ENCODE measurements at regions not wholly inside any gene's neighbourhood (a gene's known extent, or its start where the extent isn't known, plus 50 kb on each side); places are given as distances from the start of the nearest gene placed in this dataset.

DNA sequence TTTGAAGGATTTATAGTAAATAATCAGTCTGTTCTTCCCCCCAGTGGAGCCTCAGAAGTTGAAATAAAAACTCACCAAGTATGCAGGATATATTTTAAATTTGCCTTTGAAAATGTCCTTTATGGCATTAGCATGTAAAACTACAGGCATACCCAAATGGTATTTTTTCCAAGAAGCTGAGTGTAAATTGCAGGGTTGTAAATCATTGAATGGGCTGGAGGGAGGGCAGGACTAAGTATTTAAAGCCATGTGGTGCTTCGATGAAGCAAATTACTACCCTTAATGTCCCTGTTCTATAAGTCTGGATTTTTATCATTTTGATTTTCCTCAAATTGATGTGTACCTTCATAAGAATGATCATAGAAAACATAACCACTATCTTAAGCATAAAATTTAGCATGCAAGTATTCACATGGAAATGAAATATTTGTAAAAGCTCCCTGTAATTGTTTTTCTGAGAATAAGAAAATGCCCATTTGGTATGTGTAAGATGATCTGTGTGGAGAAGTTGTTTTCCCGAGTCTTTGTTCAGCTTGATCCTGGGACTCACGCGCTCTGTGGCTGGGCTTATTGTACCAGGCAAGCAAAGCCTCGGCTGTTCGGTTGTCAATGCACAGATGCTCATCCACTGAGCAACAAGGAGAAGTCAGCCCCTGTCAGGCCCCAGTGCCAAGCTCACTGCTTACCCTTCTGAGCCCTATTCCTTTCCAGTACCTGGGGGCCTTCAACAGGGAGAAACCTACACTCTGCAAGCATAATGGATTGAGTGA is 66.7 kb downstream of the CD164 start:
- Histone ChIP-seq H3K4me1 (ENCODE audit: control insufficient read depth in 1 of 2, insufficient read depth in 2 of 2, low read length in 2 of 2) (peaks cover 28 to 40% of the 10 kb centered on the region in 2 donors), H3K36me3 (ENCODE audit: control insufficient read depth in 1 of 2, insufficient read depth in 2 of 2, low read length in 2 of 2) (no peaks in the 10 kb centered on the region), H3K9ac (ENCODE audit: low read depth in 1 of 2, low read length in 2 of 2) (peak overlapping the region in 1 of 2 donors; percentile 16), H3K27me3 (ENCODE audit: control insufficient read depth in 1 of 2, insufficient read depth in 2 of 2, low read length in 2 of 2) (no peaks in the 10 kb centered on the region), H3K9me3 (ENCODE audit: control insufficient read depth in 1 of 2, low read length in 2 of 2) (no peaks in the 10 kb centered on the region), H3K27ac (ENCODE audit: low read depth, low read length) (no peak overlapping the region), H3K4me3 (ENCODE audit: low read depth in 1 of 2, low read length in 2 of 2) (no peak overlapping the region)

DNA sequence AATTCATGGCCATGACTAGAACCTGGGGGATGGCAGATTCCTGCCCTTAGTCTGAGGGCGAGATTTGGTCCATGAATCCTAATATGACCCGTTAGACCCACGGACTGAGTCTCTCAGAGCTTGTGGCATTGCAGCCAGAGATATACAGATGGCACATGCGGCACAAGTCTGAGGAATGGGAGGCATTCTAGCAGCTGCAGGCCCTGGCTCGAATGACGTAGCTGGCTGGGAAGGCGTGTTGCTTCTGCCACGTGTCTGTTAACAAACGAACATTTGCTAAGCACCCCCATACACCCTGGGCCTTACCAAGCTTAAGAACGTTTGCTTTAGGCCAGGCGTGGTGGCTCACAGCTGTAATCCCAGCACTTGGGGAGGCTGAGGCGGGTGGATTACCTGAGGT is 68.0 kb downstream of the CD164 start:
- Histone ChIP-seq H3K9me3 (ENCODE audit: control insufficient read depth in 1 of 2, low read length in 2 of 2) (no peaks in the 10 kb centered on the region), H3K4me3 (ENCODE audit: low read depth in 1 of 2, low read length in 2 of 2) (no peak overlapping the region), H3K36me3 (ENCODE audit: control insufficient read depth in 1 of 2, insufficient read depth in 2 of 2, low read length in 2 of 2) (no peaks in the 10 kb centered on the region), H3K27me3 (ENCODE audit: control insufficient read depth in 1 of 2, insufficient read depth in 2 of 2, low read length in 2 of 2) (no peaks in the 10 kb centered on the region), H3K27ac (ENCODE audit: low read depth, low read length) (no peak overlapping the region), H3K9ac (ENCODE audit: low read depth in 1 of 2, low read length in 2 of 2) (no peak overlapping the region), H3K4me1 (ENCODE audit: control insufficient read depth in 1 of 2, insufficient read depth in 2 of 2, low read length in 2 of 2) (peaks cover 21 to 33% of the 10 kb centered on the region in 2 donors)

DNA sequence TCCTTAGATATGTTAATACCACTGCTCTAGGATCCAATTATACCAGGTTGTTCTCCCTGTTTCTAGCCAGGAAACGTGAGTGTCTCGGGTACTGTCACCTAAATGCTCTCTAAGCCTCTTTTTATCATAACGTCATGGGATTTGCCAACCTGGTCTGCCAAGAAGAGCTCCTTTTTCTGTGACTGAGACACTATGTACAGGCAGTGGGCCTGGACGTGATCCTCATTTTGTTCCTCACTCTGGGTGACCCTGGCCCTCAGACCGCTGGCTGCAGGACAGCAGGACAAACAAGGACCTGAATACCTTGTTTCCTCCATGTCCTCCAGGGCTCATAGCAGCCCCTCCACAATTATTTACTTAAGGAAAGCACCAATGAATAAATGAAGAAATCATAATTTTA is 69.1 kb downstream of the CD164 start:
- no peak overlapping the region for H3K9ac ChIP-seq (ENCODE audit: low read depth in 1 of 2, low read length in 2 of 2)

DNA sequence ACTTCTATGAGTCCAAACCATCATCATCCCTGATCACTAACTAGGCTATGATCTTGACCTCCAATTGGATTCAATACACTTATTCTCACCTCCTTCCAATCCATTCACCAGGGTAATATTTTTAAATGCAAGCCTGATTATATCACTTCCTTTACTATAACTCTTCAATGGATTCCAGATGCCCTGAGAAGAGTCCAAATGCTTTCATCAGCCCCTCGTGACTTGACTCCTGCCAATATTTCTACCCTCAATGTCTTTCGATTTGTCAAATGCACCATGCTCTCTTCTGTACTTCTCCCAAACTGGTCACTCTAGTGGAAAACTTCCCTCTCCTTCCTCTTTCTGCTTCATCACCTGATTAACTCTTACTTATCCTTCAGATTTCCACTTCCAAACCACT is 70.8 kb downstream of the CD164 start:
- Histone ChIP-seq H3K27ac (ENCODE audit: low read depth, low read length) (no peak overlapping the region), H3K27me3 (ENCODE audit: control insufficient read depth in 1 of 2, insufficient read depth in 2 of 2, low read length in 2 of 2) (no peaks in the 10 kb centered on the region), H3K36me3 (ENCODE audit: control insufficient read depth in 1 of 2, insufficient read depth in 2 of 2, low read length in 2 of 2) (no peaks in the 10 kb centered on the region), H3K9me3 (ENCODE audit: control insufficient read depth in 1 of 2, low read length in 2 of 2) (no peaks in the 10 kb centered on the region), H3K4me1 (ENCODE audit: control insufficient read depth in 1 of 2, insufficient read depth in 2 of 2, low read length in 2 of 2) (peaks cover 13 to 23% of the 10 kb centered on the region in 2 donors), H3K9ac (ENCODE audit: low read depth in 1 of 2, low read length in 2 of 2) (no peak overlapping the region), H3K4me3 (ENCODE audit: low read depth in 1 of 2, low read length in 2 of 2) (no peak overlapping the region)

More for the DNA sequence above, 69.1 kb downstream of the CD164 start:
- peaks cover 12 to 24% of the 10 kb centered on the region in 2 donors for H3K4me1 ChIP-seq (ENCODE audit: control insufficient read depth in 1 of 2, insufficient read depth in 2 of 2, low read length in 2 of 2)
- H3K4me3 ChIP-seq (ENCODE audit: low read depth in 1 of 2, low read length in 2 of 2): no peak overlapping the region
- H3K27me3 ChIP-seq (ENCODE audit: control insufficient read depth in 1 of 2, insufficient read depth in 2 of 2, low read length in 2 of 2): no peaks in the 10 kb centered on the region
- no peaks in the 10 kb centered on the region for H3K36me3 ChIP-seq (ENCODE audit: control insufficient read depth in 1 of 2, insufficient read depth in 2 of 2, low read length in 2 of 2)
- H3K27ac ChIP-seq (ENCODE audit: low read depth, low read length): no peak overlapping the region
- H3K9me3 ChIP-seq (ENCODE audit: control insufficient read depth in 1 of 2, low read length in 2 of 2): no peaks in the 10 kb centered on the region

DNA sequence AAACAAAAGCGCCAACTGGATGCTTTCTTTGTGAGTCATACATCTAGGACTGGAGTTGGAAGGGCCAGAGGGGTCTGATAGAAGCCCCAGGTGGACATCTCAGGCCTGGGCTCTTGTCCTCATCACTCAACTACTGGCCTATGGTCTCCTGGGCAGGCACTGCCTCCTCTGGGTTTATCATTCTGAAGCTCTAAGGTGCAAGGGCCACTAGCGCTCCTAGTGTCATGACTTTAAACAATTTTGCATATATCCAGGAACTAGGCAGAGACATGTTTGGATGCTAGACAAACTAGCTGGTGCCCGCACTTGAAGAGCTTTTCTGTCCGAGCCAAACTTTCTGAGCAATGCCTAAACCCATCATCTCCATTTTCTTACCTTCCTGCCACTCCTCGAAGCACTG is 72.3 kb downstream of the CD164 start:
- Histone ChIP-seq H3K9ac (ENCODE audit: low read depth in 1 of 2, low read length in 2 of 2) (no peak overlapping the region), H3K9me3 (ENCODE audit: control insufficient read depth in 1 of 2, low read length in 2 of 2) (no peaks in the 10 kb centered on the region), H3K4me3 (ENCODE audit: low read depth in 1 of 2, low read length in 2 of 2) (no peak overlapping the region)

DNA sequence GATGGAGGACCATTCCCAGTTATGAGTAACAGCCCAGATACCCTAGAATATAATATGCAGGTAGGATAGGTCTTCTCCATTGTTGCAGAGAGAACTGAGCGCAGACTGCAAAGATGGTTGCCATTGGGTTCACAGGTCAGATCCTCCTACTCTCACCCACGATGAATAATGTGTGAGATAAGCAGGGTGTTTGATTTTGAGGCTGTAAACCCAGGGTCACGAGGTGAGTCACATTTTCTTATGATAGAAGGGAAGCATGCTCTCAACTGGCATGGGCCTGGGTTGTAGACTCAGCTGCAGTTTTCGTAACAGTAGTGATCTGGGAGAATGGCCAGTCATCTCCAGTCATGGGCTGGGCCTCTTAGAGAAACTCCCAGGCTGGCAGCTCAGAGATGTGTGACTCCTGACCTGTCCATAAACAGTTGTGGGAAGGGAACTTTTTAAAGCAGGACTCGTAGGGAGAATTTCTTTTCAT is 74.2 kb downstream of the CD164 start:
- Histone ChIP-seq H3K36me3 (ENCODE audit: control insufficient read depth in 1 of 2, insufficient read depth in 2 of 2, low read length in 2 of 2) (no peaks in the 10 kb centered on the region), H3K4me1 (ENCODE audit: control insufficient read depth in 1 of 2, insufficient read depth in 2 of 2, low read length in 2 of 2) (peaks cover 36 to 39% of the 10 kb centered on the region in 2 donors), H3K9me3 (ENCODE audit: control insufficient read depth in 1 of 2, low read length in 2 of 2) (no peaks in the 10 kb centered on the region), H3K4me3 (ENCODE audit: low read depth in 1 of 2, low read length in 2 of 2) (no peak overlapping the region), H3K27me3 (ENCODE audit: control insufficient read depth in 1 of 2, insufficient read depth in 2 of 2, low read length in 2 of 2) (no peaks in the 10 kb centered on the region), H3K27ac (ENCODE audit: low read depth, low read length) (no peak overlapping the region), H3K9ac (ENCODE audit: low read depth in 1 of 2, low read length in 2 of 2) (no peak overlapping the region)

More for the DNA sequence above, 72.3 kb downstream of the CD164 start:
- H3K27ac ChIP-seq (ENCODE audit: low read depth, low read length): no peak overlapping the region
- H3K36me3 ChIP-seq (ENCODE audit: control insufficient read depth in 1 of 2, insufficient read depth in 2 of 2, low read length in 2 of 2): no peaks in the 10 kb centered on the region
- H3K4me1 ChIP-seq (ENCODE audit: control insufficient read depth in 1 of 2, insufficient read depth in 2 of 2, low read length in 2 of 2): peaks cover 20 to 27% of the 10 kb centered on the region in 2 donors
- no peaks in the 10 kb centered on the region for H3K27me3 ChIP-seq (ENCODE audit: control insufficient read depth in 1 of 2, insufficient read depth in 2 of 2, low read length in 2 of 2)

DNA sequence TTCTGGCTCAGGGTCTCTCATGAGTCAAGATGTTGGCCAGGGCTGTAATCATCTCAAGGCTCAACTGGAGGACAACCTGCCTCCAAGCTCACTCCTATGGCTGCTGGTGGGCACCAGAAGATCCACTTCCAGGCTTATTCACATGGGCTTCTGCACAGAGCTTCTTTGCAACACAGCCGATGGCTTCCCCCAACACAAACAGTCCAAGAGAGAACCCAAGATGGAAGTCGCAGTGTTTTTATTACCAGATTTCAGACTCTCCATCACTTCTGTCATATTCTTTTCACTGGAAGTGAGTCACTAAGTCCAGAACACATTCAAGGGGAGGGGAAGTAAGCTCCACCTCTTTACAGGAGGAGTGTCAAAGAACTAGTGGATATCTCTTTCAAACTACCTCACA is 75.5 kb downstream of the CD164 start:
- no peak overlapping the region for H3K4me3 ChIP-seq (ENCODE audit: low read depth in 1 of 2, low read length in 2 of 2)
- H3K36me3 ChIP-seq (ENCODE audit: control insufficient read depth in 1 of 2, insufficient read depth in 2 of 2, low read length in 2 of 2): no peaks in the 10 kb centered on the region
- H3K9me3 ChIP-seq (ENCODE audit: control insufficient read depth in 1 of 2, low read length in 2 of 2): no peaks in the 10 kb centered on the region
- peaks cover 36 to 39% of the 10 kb centered on the region in 2 donors for H3K4me1 ChIP-seq (ENCODE audit: control insufficient read depth in 1 of 2, insufficient read depth in 2 of 2, low read length in 2 of 2)
- H3K27me3 ChIP-seq (ENCODE audit: control insufficient read depth in 1 of 2, insufficient read depth in 2 of 2, low read length in 2 of 2): no peaks in the 10 kb centered on the region
- H3K27ac ChIP-seq (ENCODE audit: low read depth, low read length): no peak overlapping the region
- no peak overlapping the region for H3K9ac ChIP-seq (ENCODE audit: low read depth in 1 of 2, low read length in 2 of 2)

DNA sequence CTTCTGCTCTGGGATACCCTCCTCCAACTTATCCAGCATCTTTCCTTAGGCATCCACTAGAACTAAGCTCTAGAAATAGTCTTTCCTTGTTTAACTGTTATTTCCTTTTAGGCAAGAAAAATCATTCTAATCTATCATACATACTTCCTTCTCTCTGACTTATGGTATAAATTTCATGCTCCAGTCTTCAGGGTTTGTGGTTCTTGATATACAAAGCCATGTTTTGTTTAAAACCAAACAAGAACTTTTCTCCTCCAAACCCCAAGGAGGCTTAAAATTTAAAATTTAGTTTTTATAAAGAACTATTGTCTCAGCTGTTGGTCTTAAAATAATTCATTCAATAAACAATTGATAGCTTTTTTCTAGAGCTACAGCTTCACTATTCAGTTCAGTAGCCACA is 77.2 kb downstream of the CD164 start:
- H3K9me3 ChIP-seq (ENCODE audit: control insufficient read depth in 1 of 2, low read length in 2 of 2): no peaks in the 10 kb centered on the region
- H3K4me3 ChIP-seq (ENCODE audit: low read depth in 1 of 2, low read length in 2 of 2): no peak overlapping the region
- H3K4me1 ChIP-seq (ENCODE audit: control insufficient read depth in 1 of 2, insufficient read depth in 2 of 2, low read length in 2 of 2): peaks cover 38 to 42% of the 10 kb centered on the region in 2 donors
- no peak overlapping the region for H3K9ac ChIP-seq (ENCODE audit: low read depth in 1 of 2, low read length in 2 of 2)
- H3K27ac ChIP-seq (ENCODE audit: low read depth, low read length): no peak overlapping the region
- H3K36me3 ChIP-seq (ENCODE audit: control insufficient read depth in 1 of 2, insufficient read depth in 2 of 2, low read length in 2 of 2): no peaks in the 10 kb centered on the region
- no peaks in the 10 kb centered on the region for H3K27me3 ChIP-seq (ENCODE audit: control insufficient read depth in 1 of 2, insufficient read depth in 2 of 2, low read length in 2 of 2)

DNA sequence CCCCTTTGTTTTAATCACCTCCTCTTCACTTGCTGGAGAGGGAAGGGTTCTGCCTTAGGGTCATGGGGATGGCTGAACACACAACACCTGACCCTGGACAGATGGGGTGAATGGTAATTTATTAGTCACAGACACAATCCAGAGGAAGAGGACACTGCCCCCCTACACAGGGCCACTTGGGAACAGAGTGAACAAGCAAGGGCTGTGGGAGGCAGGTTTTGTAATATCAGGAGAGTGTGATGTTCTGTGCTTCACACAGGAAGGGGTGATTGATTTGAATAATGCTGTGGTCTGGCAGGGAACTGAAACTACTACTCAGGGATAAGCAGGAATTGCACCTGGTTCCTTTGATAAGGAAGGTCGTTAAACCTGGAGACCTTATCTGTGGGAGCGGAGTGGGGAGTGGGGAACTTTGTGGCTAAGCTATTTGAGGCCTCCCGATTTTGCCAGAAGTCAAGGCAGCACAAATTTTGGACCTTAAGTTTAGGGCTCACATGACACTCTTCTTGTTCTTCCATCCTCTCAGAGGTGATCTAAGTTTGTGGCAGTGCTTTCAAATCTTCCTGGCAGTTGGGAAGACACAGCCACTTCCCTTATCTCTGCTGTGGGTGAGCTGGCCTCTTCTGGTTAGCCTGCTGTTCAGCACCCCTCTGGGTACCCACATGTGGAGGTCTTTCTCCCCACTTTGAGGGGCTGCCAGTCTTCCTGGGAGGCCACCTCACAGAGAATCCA is 77.8 kb downstream of the CD164 start:
- H3K36me3 ChIP-seq (ENCODE audit: control insufficient read depth in 1 of 2, insufficient read depth in 2 of 2, low read length in 2 of 2): no peaks in the 10 kb centered on the region

DNA sequence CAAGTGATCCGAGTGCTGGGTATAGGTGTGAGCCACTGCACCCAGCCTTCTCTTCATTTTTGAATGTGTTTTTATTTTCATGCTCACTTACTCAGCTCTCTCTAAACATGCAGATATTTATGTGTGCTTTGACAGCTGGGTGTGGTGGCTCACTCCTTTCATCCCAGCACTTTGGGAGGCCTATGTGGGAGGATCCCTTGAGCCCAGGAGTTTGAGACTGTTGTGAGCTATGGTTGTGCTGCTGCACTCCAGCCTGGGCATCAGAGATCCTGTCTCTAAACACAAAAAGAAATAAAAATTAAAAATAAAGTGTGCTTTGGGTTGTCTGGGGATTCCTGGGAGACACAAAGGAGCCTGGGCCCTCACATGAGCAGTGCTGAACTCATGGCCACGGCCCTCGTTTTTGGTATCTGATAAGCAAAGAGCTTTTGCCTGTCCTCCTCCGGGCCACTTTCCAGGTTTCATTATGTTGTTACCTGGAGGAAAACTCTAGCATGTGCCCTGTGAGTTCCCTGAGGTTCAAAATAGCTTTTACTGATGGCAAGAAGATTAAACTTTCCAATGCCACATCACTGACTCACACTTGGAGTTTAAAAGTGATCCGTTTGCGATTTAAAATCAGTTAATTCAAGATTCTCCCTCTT is 78.5 kb downstream of the CD164 start:
- Histone ChIP-seq H3K36me3 (ENCODE audit: control insufficient read depth in 1 of 2, insufficient read depth in 2 of 2, low read length in 2 of 2) (no peaks in the 10 kb centered on the region), H3K27ac (ENCODE audit: low read depth, low read length) (no peak overlapping the region), H3K4me3 (ENCODE audit: low read depth in 1 of 2, low read length in 2 of 2) (no peak overlapping the region), H3K27me3 (ENCODE audit: control insufficient read depth in 1 of 2, insufficient read depth in 2 of 2, low read length in 2 of 2) (no peaks in the 10 kb centered on the region), H3K9me3 (ENCODE audit: control insufficient read depth in 1 of 2, low read length in 2 of 2) (no peaks in the 10 kb centered on the region), H3K4me1 (ENCODE audit: control insufficient read depth in 1 of 2, insufficient read depth in 2 of 2, low read length in 2 of 2) (peaks cover 41 to 51% of the 10 kb centered on the region in 2 donors), H3K9ac (ENCODE audit: low read depth in 1 of 2, low read length in 2 of 2) (no peak overlapping the region)

More for the DNA sequence above, 77.8 kb downstream of the CD164 start:
- H3K27me3 ChIP-seq (ENCODE audit: control insufficient read depth in 1 of 2, insufficient read depth in 2 of 2, low read length in 2 of 2): no peaks in the 10 kb centered on the region
- H3K9ac ChIP-seq (ENCODE audit: low read depth in 1 of 2, low read length in 2 of 2): no peak overlapping the region
- no peaks in the 10 kb centered on the region for H3K9me3 ChIP-seq (ENCODE audit: control insufficient read depth in 1 of 2, low read length in 2 of 2)
- H3K4me3 ChIP-seq (ENCODE audit: low read depth in 1 of 2, low read length in 2 of 2): no peak overlapping the region
- H3K4me1 ChIP-seq (ENCODE audit: control insufficient read depth in 1 of 2, insufficient read depth in 2 of 2, low read length in 2 of 2): peaks cover 41 to 48% of the 10 kb centered on the region in 2 donors
- H3K27ac ChIP-seq (ENCODE audit: low read depth, low read length): no peak overlapping the region
